Endothelial cell of umbilical vein (primary cell): ENCODE measurements at regions not wholly inside any gene's neighbourhood (a gene's known extent, or its start where the extent isn't known, plus 50 kb on each side); places are given as distances from the start of the nearest gene placed in this dataset.

Source experiments
- BruUV-seq: library from RNA; stranded (reverse); fragments of 400-500 nt; replicated peaks from 2 replicates; lab custom pipeline; 2021; lab: Mats Ljungman, UMichigan
- CTCF ChIA-PET: fragments of 300-600, 350-600 bp; sonication (Branson Sonifier 250); formaldehyde crosslinking; loops from one replicate; lab custom pipeline; 2021; ENCODE audit warnings: antibody characterized with exemption, inconsistent platforms; lab: Charles Lee
- POLR2A ChIA-PET: fragments of 300-600, 350-600 bp; sonication (Branson Sonifier 250); formaldehyde crosslinking; loops from one replicate; lab custom pipeline; 2021; ENCODE audit warnings: antibody characterized with exemption, inconsistent platforms; lab: Charles Lee
- DNase-seq: peaks from one replicate; pipeline ENCODE4 v3.0.0-alpha.2; 2011; ENCODE audit warnings: low read depth, low spot score
- FAIRE-seq: peaks from 2 replicates; lab custom pipeline; 2011; peaks lifted over from hg19 to GRCh38; lab: Jason Lieb, UNC
- H2AFZ ChIP-seq: 2 replicates; pipeline ENCODE4 v1.6.0; 2012; ENCODE audit warnings: low read depth, low read length, control low read depth, inconsistent platforms
- H3K27ac ChIP-seq: 2 replicates; pipeline ENCODE4 v1.5.1; 2011; ENCODE audit warnings: low read depth, mild to moderate bottlenecking, control low read depth, low read length, moderate library complexity; ENCODE audit not compliant: insufficient read depth
- H3K27me3 ChIP-seq, 2 experiments: 2 replicates each; pipeline versions ENCODE4 v1.6.0 to v1.6.1; 2011; ENCODE audit warnings: low read length in 2 of 2, mixed read lengths in 1 of 2; ENCODE audit not compliant: control insufficient read depth in 2 of 2, insufficient read depth in 2 of 2
- H3K36me3 ChIP-seq, 2 experiments: 2 replicates in 1 of 2; 3 replicates in 1 of 2; pipeline ENCODE4 v1.5.1; 2011; ENCODE audit warnings: low read length in 2 of 2, mild to moderate bottlenecking in 1 of 2, moderate library complexity in 1 of 2; ENCODE audit not compliant: control insufficient read depth in 2 of 2, insufficient read depth in 2 of 2; ENCODE audit errors: extremely low read depth in 1 of 2
- H3K4me1 ChIP-seq: 3 replicates; pipeline ENCODE4 v1.5.1; 2011; ENCODE audit warnings: mild to moderate bottlenecking, low read length; ENCODE audit not compliant: control insufficient read depth, insufficient read depth; ENCODE audit errors: extremely low read depth
- H3K4me2 ChIP-seq: 2 replicates; pipeline ENCODE4 v1.6.1; 2011; ENCODE audit warnings: low read length, control low read depth, mixed read lengths; ENCODE audit not compliant: insufficient read depth
- H3K4me3 ChIP-seq, 3 experiments: fragments of 200-600 bp in 1 of 3; sonication (generic), shearing (Covaris generic) in 1 of 3; replicated peaks in 1 of 3; 2 replicates each; pipeline ENCODE4 v1.5.1; 2011 to 2016; ENCODE audit warnings: control low read depth in 3 of 3, low read length in 3 of 3, mild to moderate bottlenecking in 2 of 3, inconsistent platforms in 1 of 3, low read depth in 1 of 3, moderate library complexity in 1 of 3; ENCODE audit not compliant: insufficient read depth in 1 of 3
- H3K79me2 ChIP-seq: 2 replicates; pipeline ENCODE4 v1.6.0; 2012; ENCODE audit warnings: low read length, inconsistent platforms; ENCODE audit not compliant: control insufficient read depth, insufficient read depth
- H3K9ac ChIP-seq: replicated peaks from 2 replicates; pipeline ENCODE3; 2011; ENCODE audit warnings: low read length, control low read depth; ENCODE audit not compliant: insufficient read depth; ENCODE audit errors: extremely low read depth
- H3K9me1 ChIP-seq: replicated peaks from 3 replicates; pipeline ENCODE4 v1.6.0; 2011; ENCODE audit warnings: mild to moderate bottlenecking, low read length; ENCODE audit not compliant: control insufficient read depth, insufficient read depth; ENCODE audit errors: extremely low read depth
- H3K9me3 ChIP-seq: replicated peaks from 2 replicates; pipeline ENCODE4 v1.5.1; 2012; ENCODE audit warnings: low read length, inconsistent platforms; ENCODE audit not compliant: control insufficient read depth, insufficient read depth
- H4K20me1 ChIP-seq: replicated peaks from 2 replicates; pipeline ENCODE3; 2011; ENCODE audit warnings: mild to moderate bottlenecking, low read length; ENCODE audit not compliant: control insufficient read depth, insufficient read depth; ENCODE audit errors: extremely low read depth
- CTCF ChIP-seq, 2 donors: IDR thresholded peaks; 1 replicate in 1 of 2; 2 replicates in 1 of 2; pipeline ENCODE4 v1.5.1; 2011; ENCODE audit warnings: low read length in 2 of 2, mild to moderate bottlenecking in 2 of 2, moderate library complexity in 2 of 2, control low read depth in 1 of 2, inconsistent platforms in 1 of 2, low read depth in 1 of 2; ENCODE audit not compliant: insufficient read depth in 1 of 2; ENCODE audit errors: extremely low read depth in 1 of 2
- EZH2 ChIP-seq: IDR thresholded peaks from 2 replicates; pipeline ENCODE4 v1.6.1; 2012; ENCODE audit warnings: borderline replicate concordance, low read depth, mild to moderate bottlenecking, moderate library complexity, low read length, inconsistent platforms; ENCODE audit not compliant: severe bottlenecking
- FOS ChIP-seq: IDR thresholded peaks from 2 replicates; pipeline ENCODE4 v1.6.1; 2011; ENCODE audit warnings: mild to moderate bottlenecking, low read length, moderate library complexity, borderline replicate concordance; ENCODE audit not compliant: insufficient read depth
- GATA2 ChIP-seq: IDR thresholded peaks from 2 replicates; pipeline ENCODE4 v1.7.0; 2011; ENCODE audit warnings: low read depth, mild to moderate bottlenecking, moderate library complexity, mixed read lengths, low read length; ENCODE audit not compliant: insufficient read length, insufficient read depth
- JUN ChIP-seq: IDR thresholded peaks from 2 replicates; pipeline ENCODE4 v1.6.1; 2011; ENCODE audit warnings: borderline replicate concordance, low read depth; ENCODE audit not compliant: insufficient read length, insufficient read depth
- MAX ChIP-seq: IDR thresholded peaks from 2 replicates; pipeline ENCODE4 v1.6.1; 2011; ENCODE audit not compliant: insufficient read depth, insufficient read length
- MYC ChIP-seq: IDR thresholded peaks from one replicate; pipeline ENCODE4 v1.6.1; 2011; ENCODE audit warnings: mild to moderate bottlenecking, low read depth, low read length
- POLR2A ChIP-seq: IDR thresholded peaks from 2 replicates; pipeline ENCODE4 v1.6.1; 2012; ENCODE audit warnings: low read depth, mild to moderate bottlenecking, control low read depth, low read length
- POLR2AphosphoS5 ChIP-seq: IDR thresholded peaks from 2 replicates; pipeline ENCODE4 v1.6.1; 2012; ENCODE audit warnings: low read depth, mild to moderate bottlenecking, control low read depth, low read length, moderate library complexity; ENCODE audit not compliant: insufficient read depth
- dilution Hi-C: fragments of 300-500 bp; cut with MboI; formaldehyde crosslinking; loops from one replicate; pipeline ENCODE4 v1.15.0; 2019; ENCODE audit warnings: low sequenced_read_pairs; ENCODE audit not compliant: extremely low pct_ligation_motif_present
- intact Hi-C: fragments of 100-400 bp; cut with micrococcal nuclease; formaldehyde crosslinking; loops from one replicate; pipeline ENCODE4 v1.10.0; 2022

GRCh38 chr5:13519131-13519530 lies 425.4 kb downstream of the DNAH5 start:
- intact Hi-C loops = no loop called here
- CTCF ChIA-PET = no interaction called here
- POLR2A ChIA-PET = no interaction called here
- DNase-seq (no peak), FAIRE-seq (no peak)
- no TSS peak for BruUV-seq
- Histone ChIP-seq H3K4me3 (no peak overlapping the region), H3K9me3 (no peaks in the 10 kb centered on the region), H3K36me3 (no peaks in the 10 kb centered on the region), H3K9ac (no peak overlapping the region), H3K27me3 (no peaks in the 10 kb centered on the region), H3K27ac (no peak overlapping the region), H2AFZ (no peak overlapping the region), H3K4me1 (no peaks in the 10 kb centered on the region), H3K79me2 (no peaks in the 10 kb centered on the region), H4K20me1 (no peaks in the 10 kb centered on the region), H3K9me1 (no peaks in the 10 kb centered on the region), H3K4me2 (no peak overlapping the region)
- dilution Hi-C loops = no loop called here
- no peak for TF ChIP-seq MAX
- no peak for TF ChIP-seq GATA2
- no peak for TF ChIP-seq POLR2A
- TF ChIP-seq MYC = no peak
- no peak for TF ChIP-seq FOS
- TF ChIP-seq JUN = no peak
- no peak for TF ChIP-seq CTCF (IDR thresholded peaks at IDR 0.05; ENCODE audit: extremely low read depth in 1 of 2, insufficient read depth in 1 of 2, low read depth in 1 of 2, low read length in 2 of 2)
- no peak for TF ChIP-seq EZH2
- TF ChIP-seq POLR2AphosphoS5 = no peak
